H1 (cell line): ENCODE measurements at regions not wholly inside any gene's neighbourhood (a gene's known extent, or its start where the extent isn't known, plus 50 kb on each side); places are given as distances from the start of the nearest gene placed in this dataset.
"Not testable (repeated sequence)": the region's sequence is repeated elsewhere in the genome, so short reads cannot be mapped to it uniquely, and the experiment has no call there.

Experiments
- CTCF ChIA-PET: fragments of 300-600 bp; sonication (Branson Sonifier 250); formaldehyde crosslinking; loops from one replicate; lab custom pipeline; 2021; ENCODE audit not compliant: partially characterized antibody; lab: Charles Lee
- POLR2A ChIA-PET: fragments of 300-600 bp; sonication (Branson Sonifier 250); formaldehyde crosslinking; loops from one replicate; lab custom pipeline; 2021; ENCODE audit warnings: inconsistent platforms; ENCODE audit not compliant: partially characterized antibody; lab: Charles Lee
- DNase-seq, 2 experiments: peaks; one replicate each; pipeline versions ENCODE4 v3.0.0 to v3.0.0-alpha.2; 2010 to 2022; ENCODE audit warnings: low spot score in 2 of 2, low read depth in 1 of 2, mixed read lengths in 1 of 2
- FAIRE-seq: peaks from 2 replicates; lab custom pipeline; 2011; peaks lifted over from hg19 to GRCh38; lab: Jason Lieb, UNC
- H2AFZ ChIP-seq: 2 replicates; pipeline ENCODE4 v1.8.1; 2012; ENCODE audit warnings: low read length, inconsistent platforms
- H2AK5ac ChIP-seq: 2 replicates; pipeline ENCODE4 v1.6.1; 2013; ENCODE audit warnings: low read depth, low read length
- H2BK120ac ChIP-seq: replicated peaks from 2 replicates; pipeline ENCODE3; 2013; ENCODE audit warnings: low read depth, low read length, inconsistent platforms
- H2BK12ac ChIP-seq: 2 replicates; pipeline ENCODE4 v1.6.1; 2013; ENCODE audit warnings: low read depth, low read length
- H2BK15ac ChIP-seq: 2 replicates; pipeline ENCODE4 v1.6.1; 2013; ENCODE audit warnings: low read length
- H2BK20ac ChIP-seq: 2 replicates; pipeline ENCODE4 v1.6.1; 2013; ENCODE audit warnings: low read length
- H2BK5ac ChIP-seq: 2 replicates; pipeline ENCODE4 v1.6.1; 2013; ENCODE audit warnings: low read depth, low read length
- H3K14ac ChIP-seq: 2 replicates; pipeline ENCODE4 v1.6.1; 2013; ENCODE audit warnings: inconsistent platforms; ENCODE audit not compliant: insufficient read length
- H3K18ac ChIP-seq: 2 replicates; pipeline ENCODE4 v1.6.1; 2013; ENCODE audit warnings: low read length; ENCODE audit errors: extremely low read depth
- H3K23ac ChIP-seq: 2 replicates; pipeline ENCODE4 v1.6.1; 2013; ENCODE audit warnings: inconsistent platforms; ENCODE audit not compliant: insufficient read length
- H3K23me2 ChIP-seq: 2 replicates; pipeline ENCODE4 v1.6.1; 2013; ENCODE audit warnings: low read depth, low read length
- H3K27ac ChIP-seq: 2 replicates; pipeline ENCODE4 v1.6.1; 2011; ENCODE audit warnings: low read depth, low read length, inconsistent platforms
- H3K27me3 ChIP-seq, 4 experiments: replicated peaks in 1 of 4; 1 replicate in 1 of 4; 2 replicates in 3 of 4; pipeline versions ENCODE4 v1.6.1 to v1.8.1; 2011 to 2013; ENCODE audit warnings: low read length in 3 of 4, mild to moderate bottlenecking in 3 of 4, inconsistent platforms in 2 of 4, mixed read lengths in 2 of 4, moderate library complexity in 1 of 4; ENCODE audit not compliant: control insufficient read depth in 3 of 4, insufficient read depth in 3 of 4; ENCODE audit errors: extremely low read depth in 1 of 4
- H3K36me3 ChIP-seq, 4 experiments: 2 replicates each; pipeline versions ENCODE4 v1.6.1 to v1.8.1; 2011 to 2013; ENCODE audit warnings: mild to moderate bottlenecking in 4 of 4, low read length in 3 of 4, moderate library complexity in 2 of 4, control low read depth in 1 of 4, inconsistent platforms in 1 of 4; ENCODE audit not compliant: insufficient read depth in 4 of 4, control insufficient read depth in 2 of 4
- H3K4ac ChIP-seq: replicated peaks from 2 replicates; pipeline ENCODE3; 2013; ENCODE audit warnings: low read length, low read depth, mixed read lengths, inconsistent platforms; ENCODE audit not compliant: insufficient read length
- H3K4me1 ChIP-seq, 4 experiments: replicated peaks in 1 of 4; 1 replicate in 1 of 4; 2 replicates in 3 of 4; pipeline versions ENCODE4 v1.6.1 to v1.8.1; 2011 to 2013; ENCODE audit warnings: low read length in 3 of 4, inconsistent platforms in 2 of 4, mixed read lengths in 1 of 4; ENCODE audit not compliant: insufficient read depth in 4 of 4, control insufficient read depth in 3 of 4
- H3K4me2 ChIP-seq, 2 experiments: 2 replicates each; pipeline versions ENCODE4 v1.6.1 to v1.8.1; 2011 to 2013; ENCODE audit warnings: low read depth in 2 of 2, low read length in 2 of 2, control low read depth in 1 of 2, inconsistent platforms in 1 of 2, mild to moderate bottlenecking in 1 of 2; ENCODE audit not compliant: insufficient read depth in 1 of 2
- H3K4me3 ChIP-seq, 4 experiments: fragments of 200-600, 300-600 bp in 1 of 4; sonication (generic), shearing (Covaris generic), sonication (Bioruptor Twin) in 1 of 4; 2 replicates each; pipeline versions ENCODE4 v1.5.1 to v1.8.1; 2011 to 2016; ENCODE audit warnings: low read length in 4 of 4, low read depth in 3 of 4, control low read depth in 2 of 4, inconsistent platforms in 2 of 4, mild to moderate bottlenecking in 2 of 4, mixed read lengths in 1 of 4, moderate library complexity in 1 of 4; ENCODE audit not compliant: insufficient read depth in 2 of 4; ENCODE audit errors: extremely low read depth in 1 of 4
- H3K56ac ChIP-seq: replicated peaks from 2 replicates; pipeline ENCODE3; 2013; ENCODE audit warnings: low read depth, mild to moderate bottlenecking, mixed read lengths, low read length, inconsistent platforms; ENCODE audit not compliant: insufficient read length
- H3K79me1 ChIP-seq: 2 replicates; pipeline ENCODE4 v1.6.1; 2013; ENCODE audit warnings: low read depth, low read length, control low read depth
- H3K79me2 ChIP-seq, 2 experiments: 2 replicates each; pipeline versions ENCODE4 v1.6.1 to v1.8.1; 2012 to 2013; ENCODE audit warnings: low read length in 2 of 2, mild to moderate bottlenecking in 2 of 2, inconsistent platforms in 1 of 2; ENCODE audit not compliant: insufficient read depth in 2 of 2, control insufficient read depth in 1 of 2
- H3K9ac ChIP-seq, 4 experiments: replicated peaks in 1 of 4; 1 replicate in 1 of 4; 2 replicates in 3 of 4; pipeline versions ENCODE4 v1.6.1 to v1.8.1; 2011 to 2013; ENCODE audit warnings: low read depth in 3 of 4, low read length in 3 of 4, control low read depth in 2 of 4, mild to moderate bottlenecking in 2 of 4, moderate library complexity in 2 of 4, inconsistent platforms in 1 of 4; ENCODE audit errors: extremely low read depth in 1 of 4
- H3K9me3 ChIP-seq, 2 experiments: 2 replicates each; pipeline versions ENCODE4 v1.6.1 to v1.8.1; 2012 to 2013; ENCODE audit warnings: mild to moderate bottlenecking in 2 of 2, moderate library complexity in 2 of 2, control low read depth in 1 of 2, inconsistent platforms in 1 of 2, low read depth in 1 of 2, low read length in 1 of 2, mixed read lengths in 1 of 2; ENCODE audit not compliant: insufficient read depth in 2 of 2
- H4K20me1 ChIP-seq, 2 experiments: replicated peaks in 1 of 2; 2 replicates each; pipeline versions ENCODE3 to v1.8.1; 2011 to 2013; ENCODE audit warnings: inconsistent platforms in 2 of 2, low read length in 2 of 2, mild to moderate bottlenecking in 1 of 2; ENCODE audit not compliant: insufficient read depth in 2 of 2, control insufficient read depth in 1 of 2
- H4K5ac ChIP-seq: 2 replicates; pipeline ENCODE4 v1.6.1; 2013; ENCODE audit warnings: low read length, low read depth, mixed read lengths, inconsistent platforms; ENCODE audit not compliant: insufficient read length
- H4K8ac ChIP-seq: 2 replicates; pipeline ENCODE4 v1.8.0; 2013; ENCODE audit warnings: mild to moderate bottlenecking, moderate library complexity, low read length, inconsistent platforms; ENCODE audit not compliant: insufficient read depth; ENCODE audit errors: extremely low read depth
- H4K91ac ChIP-seq: replicated peaks from 2 replicates; pipeline ENCODE3; 2013; ENCODE audit warnings: low read length, mixed read lengths, inconsistent platforms; ENCODE audit not compliant: insufficient read length
- WGBS, 2 experiments: shearing (Covaris generic) in 1 of 2; methylation state at CpG; one replicate each; pipeline versions ENCODE4 v1.1.6 to v1.1.7; 2013 to 2015; ENCODE audit warnings: low lambda C conversion rate in 2 of 2, mixed read lengths in 2 of 2, inconsistent platforms in 1 of 2, low coverage in 1 of 2, missing lambda C conversion rate in 1 of 2; ENCODE audit not compliant: insufficient replicate concordance in 2 of 2, insufficient coverage in 1 of 2, insufficient read length in 1 of 2; ENCODE audit errors: extremely low coverage in 1 of 2, missing lambda C conversion rate in 1 of 2; 5-methylcytosine and 5-hydroxymethylcytosine counted together

DNA sequence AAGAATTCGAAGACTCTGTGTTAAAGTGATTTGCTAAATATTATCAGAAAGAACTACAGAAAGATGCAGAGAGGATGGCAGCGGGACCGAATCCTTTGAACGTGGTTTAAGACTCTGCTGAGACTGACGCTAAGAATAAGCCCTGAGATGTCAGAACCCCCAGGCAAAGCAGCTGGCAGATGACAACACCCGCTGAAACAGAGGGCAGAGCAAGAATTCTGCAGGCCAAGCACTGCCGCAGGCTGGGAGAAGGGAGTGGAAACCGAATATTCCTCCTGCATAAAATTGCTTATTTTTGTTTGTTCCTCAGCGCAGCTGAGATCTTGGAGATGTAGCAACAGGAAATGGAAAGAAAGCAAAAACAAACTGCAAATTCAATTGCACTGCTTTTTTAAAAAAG, 153.3 kb downstream of the ADRA2C start:
- H3K23ac ChIP-seq, H3K36me3 ChIP-seq, H3K27ac ChIP-seq, FAIRE-seq, H3K4me1 ChIP-seq, H3K27me3 ChIP-seq, H3K9me3 ChIP-seq, H2BK20ac ChIP-seq, H2BK12ac ChIP-seq, H3K4me2 ChIP-seq, H4K5ac ChIP-seq, H3K4me3 ChIP-seq, H2BK120ac ChIP-seq, DNase-seq, H2AFZ ChIP-seq, H4K8ac ChIP-seq, H4K91ac ChIP-seq, H2BK15ac ChIP-seq, H3K9ac ChIP-seq, H3K23me2 ChIP-seq, H2BK5ac ChIP-seq, H2AK5ac ChIP-seq, H3K56ac ChIP-seq, H3K79me2 ChIP-seq, H3K79me1 ChIP-seq, H3K4ac ChIP-seq, H3K14ac ChIP-seq, H4K20me1 ChIP-seq, H3K18ac ChIP-seq: not testable (repeated sequence)
- ChIA-PET POLR2A (interaction anchor here (0.8 to 0.9 kb wide), 2 partner anchors 12 kb away, joined by 3 read pairs; no protein-coding TSS in a partner anchor), CTCF (interaction anchor here (0.6 kb wide), 1 partner anchor 9 kb away, joined by 3 read pairs; no protein-coding TSS in a partner anchor)
- WGBS, 2 experiments, result 92% methylated on average over 9 of the region's 9 CpGs; no CpG with 5 or more reads in 1 of the 2 experiments

DNA sequence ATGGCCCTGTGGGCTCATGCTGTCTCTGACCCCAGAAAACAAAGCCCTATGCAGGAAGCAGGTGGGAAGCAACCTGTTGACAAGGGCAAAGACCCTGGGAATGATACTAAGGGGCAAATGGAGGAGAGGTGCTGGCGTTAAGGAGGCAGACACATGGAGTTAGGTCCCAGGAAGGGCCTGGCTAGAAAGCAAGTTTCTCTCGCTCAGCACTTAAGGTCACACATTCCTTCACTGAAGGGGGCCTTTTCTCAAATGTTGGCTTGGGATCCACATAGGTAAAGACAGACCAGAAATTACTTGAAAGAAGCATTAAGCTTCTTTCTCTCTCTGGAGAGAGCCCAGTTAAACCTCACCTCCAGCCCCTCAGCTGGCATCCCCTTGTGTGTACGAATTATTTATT, 155.7 kb downstream of the ADRA2C start:
- 0 out of 2 replicates have a peak overlapping the region, but pooled peaks have one; percentile 39 for H2BK5ac ChIP-seq
- H3K79me1 ChIP-seq, H2BK15ac ChIP-seq, H3K36me3 ChIP-seq, H3K4me3 ChIP-seq, H3K56ac ChIP-seq, H3K4me2 ChIP-seq, H3K23ac ChIP-seq, H2BK20ac ChIP-seq, H3K9ac ChIP-seq, H4K5ac ChIP-seq, H2BK120ac ChIP-seq, H3K14ac ChIP-seq, H3K27me3 ChIP-seq, H3K9me3 ChIP-seq, H2AFZ ChIP-seq, H4K8ac ChIP-seq, H2AK5ac ChIP-seq, H3K27ac ChIP-seq, H3K4ac ChIP-seq, H3K4me1 ChIP-seq, H4K91ac ChIP-seq, DNase-seq, H3K23me2 ChIP-seq, H3K79me2 ChIP-seq, H4K20me1 ChIP-seq: not testable (repeated sequence)
- ChIA-PET CTCF (interaction anchor here (2.3 kb wide), 1 partner anchor 12 kb away, joined by 9 read pairs; no protein-coding TSS in a partner anchor), POLR2A (interaction anchor here (0.8 kb wide), 1 partner anchor 14 kb away, joined by 3 read pairs; no protein-coding TSS in a partner anchor)
- H3K18ac ChIP-seq, result peak overlapping the region; percentile 60; the same call in 1 of the 2 replicates
- H2BK12ac ChIP-seq, result 0 out of 2 replicates have a peak overlapping the region, but pooled peaks have one; percentile 63
- peak; percentile 90 for FAIRE-seq
- WGBS, 2 experiments, result 88% methylated on average over 3 of the region's 3 CpGs; no CpG with 5 or more reads in 1 of the 2 experiments
